ENCODE measurements at regions not wholly inside any gene's neighbourhood (a gene's known extent, or its start where the extent isn't known, plus 50 kb on each side); places are given as distances from the start of the nearest gene placed in this dataset.
"Not testable (repeated sequence)": the region's sequence is repeated elsewhere in the genome, so short reads cannot be mapped to it uniquely, and the experiment has no call there.

- no peak for DNase-seq
- no peak for ATAC-seq (ENCODE audit: poor library complexity)
- intact Hi-C loops (cut with DNase I): no loop called here
Observed at GRCh38 chr3:26505399-26505798, 117.2 kb upstream of the LRRC3B start.

GRCh38 chr3:26514445-26515029 lies 108.0 kb upstream of the LRRC3B start:
- ATAC-seq (ENCODE audit: poor library complexity); intact Hi-C loops (cut with DNase I); DNase-seq: not testable (repeated sequence)

- intact Hi-C loops (cut with DNase I): no loop called here
- ATAC-seq (ENCODE audit: poor library complexity): no peak
Observed at GRCh38 chr3:26515351-26515750, 107.2 kb upstream of the LRRC3B start.

GRCh38 chr3:26521261-26521660 lies 101.3 kb upstream of the LRRC3B start:
- intact Hi-C loops (cut with DNase I): no loop called here
- DNase-seq (no peak), ATAC-seq (ENCODE audit: poor library complexity) (no peak)

More at GRCh38 chr3:26515351-26515750, 107.2 kb upstream of the LRRC3B start:
- no peak for DNase-seq

GRCh38 chr3:26522919-26523318 lies 99.7 kb upstream of the LRRC3B start:
- intact Hi-C loops (cut with DNase I): no loop called here
- ATAC-seq (ENCODE audit: poor library complexity) (no peak), DNase-seq (no peak)

GRCh38 chr3:26525013-26525412 lies 97.6 kb upstream of the LRRC3B start:
- intact Hi-C loops (cut with DNase I): no loop called here
- DNase-seq (no peak), ATAC-seq (ENCODE audit: poor library complexity) (no peak)

- no peak for ATAC-seq (ENCODE audit: poor library complexity)
- no peak for DNase-seq
- intact Hi-C loops (cut with DNase I): no loop called here
Observed at GRCh38 chr3:26535151-26535550, 87.4 kb upstream of the LRRC3B start.

GRCh38 chr3:26536955-26537354 lies 85.6 kb upstream of the LRRC3B start:
- intact Hi-C loops (cut with DNase I): no loop called here
- ATAC-seq (ENCODE audit: poor library complexity) (no peak), DNase-seq (no peak)

GRCh38 chr3:26550413-26550812 lies 72.2 kb upstream of the LRRC3B start:
- DNase-seq (no peak), ATAC-seq (ENCODE audit: poor library complexity) (no peak)
- intact Hi-C loops (cut with DNase I): no loop called here

- ATAC-seq (ENCODE audit: poor library complexity) (no peak), DNase-seq (no peak)
- intact Hi-C loops (cut with DNase I): no loop called here
Observed at GRCh38 chr3:26556637-26557036, 65.9 kb upstream of the LRRC3B start.

- no peak for ATAC-seq (ENCODE audit: poor library complexity)
- DNase-seq: no peak
- intact Hi-C loops (cut with DNase I): no loop called here
Observed at GRCh38 chr3:26558257-26558656, 64.3 kb upstream of the LRRC3B start.

GRCh38 chr3:26559227-26559626 lies 63.3 kb upstream of the LRRC3B start:
- ATAC-seq (ENCODE audit: poor library complexity) (no peak), DNase-seq (no peak)
- intact Hi-C loops (cut with DNase I): no loop called here

- intact Hi-C loops (cut with DNase I): no loop called here
- ATAC-seq (ENCODE audit: poor library complexity): no peak
- no peak for DNase-seq
Observed at GRCh38 chr3:26560081-26560480, 62.5 kb upstream of the LRRC3B start.

- DNase-seq (no peak), ATAC-seq (ENCODE audit: poor library complexity) (no peak)
- intact Hi-C loops (cut with DNase I): no loop called here
Observed at GRCh38 chr3:26562021-26562768, 60.4 kb upstream of the LRRC3B start.
